ENCODE measurements at regions not wholly inside any gene's neighbourhood (a gene's known extent, or its start where the extent isn't known, plus 50 kb on each side); places are given as distances from the start of the nearest gene placed in this dataset.
A peak's percentile ranks its signal among the peaks of the same experiment; 100 is the strongest.
"Not testable (repeated sequence)": the region's sequence is repeated elsewhere in the genome, so short reads cannot be mapped to it uniquely, and the experiment has no call there.

- peak in 2 of 3 experiments; percentile 18 to 38 for DNase-seq (ENCODE audit: low read depth in 3 of 3)
These were observed 1141.2 kb upstream of the TMEM132C start for GRCh38 chr12:127125607-127126259.

DNA sequence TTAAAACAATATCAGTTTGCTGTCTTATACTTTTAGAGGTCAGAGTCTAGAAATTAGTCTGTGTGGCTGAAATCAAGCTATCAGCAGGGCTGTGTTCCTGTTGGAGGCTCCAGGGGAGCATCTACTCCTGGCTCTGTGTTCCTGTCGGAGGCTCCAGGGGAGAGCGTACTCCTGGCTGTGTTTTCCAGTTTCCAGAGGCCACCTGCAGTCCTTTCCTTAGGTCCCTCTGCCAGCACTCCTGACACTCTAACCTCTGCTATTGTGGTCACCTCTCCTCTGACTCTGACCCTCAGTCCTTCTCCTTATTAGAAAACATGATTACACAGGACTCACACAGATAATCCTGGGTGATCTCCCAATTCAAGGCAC, 1140.7 kb upstream of the TMEM132C start:
- no peak for DNase-seq (ENCODE audit: low read depth in 3 of 3)

- no peak for DNase-seq (ENCODE audit: low read depth in 3 of 3)
These were observed 1139.1 kb upstream of the TMEM132C start for GRCh38 chr12:127127897-127128296.

DNA sequence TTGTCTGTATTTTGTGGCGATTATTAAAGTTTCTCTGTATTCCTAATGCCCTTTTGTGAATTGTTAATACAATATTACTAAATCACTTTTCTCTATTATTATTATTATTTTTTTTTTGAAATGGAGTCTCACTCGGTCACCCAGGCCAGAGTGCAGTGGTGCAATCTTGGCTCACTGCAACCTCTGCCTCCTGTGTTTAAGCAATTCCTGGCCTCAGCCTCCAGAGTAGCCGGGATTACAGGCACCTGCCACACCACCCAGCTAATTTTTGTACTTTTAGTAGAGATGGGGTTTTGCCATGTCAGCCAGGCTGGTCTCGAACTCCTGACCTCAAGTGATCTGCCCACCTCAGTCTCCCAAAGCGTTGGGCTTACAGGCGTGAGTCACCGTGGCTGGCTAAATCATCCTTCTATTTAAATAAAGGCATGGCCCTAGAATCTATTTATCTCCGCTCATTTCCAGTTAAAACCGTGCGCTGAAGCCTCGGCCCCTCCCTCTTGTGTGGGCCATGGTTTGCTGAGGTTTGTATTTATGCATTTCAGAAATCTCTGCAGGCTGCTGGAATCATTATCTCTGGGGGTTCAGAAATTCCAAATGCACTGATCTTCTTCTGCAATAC, 1136.4 kb upstream of the TMEM132C start:
- no peak for DNase-seq (ENCODE audit: low read depth in 3 of 3)

DNA sequence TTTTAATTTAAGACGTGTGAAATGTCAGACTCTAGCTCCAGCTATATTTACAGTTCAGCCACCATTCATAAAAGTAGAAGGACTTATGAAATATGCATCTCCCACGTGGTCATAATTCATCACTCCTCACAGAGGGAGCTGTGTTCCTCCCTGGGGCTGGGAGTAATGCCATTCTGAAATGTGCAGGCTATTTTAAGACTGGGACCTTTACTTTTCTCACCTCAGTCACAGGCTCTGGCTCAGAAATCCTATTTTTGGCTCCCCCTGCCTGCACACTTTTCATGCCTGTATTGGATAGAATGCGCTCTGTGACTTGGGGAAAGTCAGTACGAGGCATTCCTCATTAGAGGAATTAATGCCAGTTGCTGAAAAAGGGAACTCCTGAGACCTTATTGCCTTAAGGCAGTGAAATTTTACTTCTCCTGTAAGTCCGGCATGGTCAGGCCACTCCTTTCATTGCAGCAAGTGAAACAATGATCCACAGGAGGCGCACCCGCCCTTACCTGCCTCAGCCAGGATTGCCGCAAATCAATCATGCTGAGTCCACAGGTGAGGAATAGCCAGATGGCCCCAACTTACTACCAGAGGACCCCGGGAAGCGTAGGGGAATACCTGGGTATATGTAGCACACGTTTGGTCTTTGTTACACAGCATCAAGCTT, 1133.2 kb upstream of the TMEM132C start:
- no peak for DNase-seq (ENCODE audit: low read depth in 3 of 3)

DNA sequence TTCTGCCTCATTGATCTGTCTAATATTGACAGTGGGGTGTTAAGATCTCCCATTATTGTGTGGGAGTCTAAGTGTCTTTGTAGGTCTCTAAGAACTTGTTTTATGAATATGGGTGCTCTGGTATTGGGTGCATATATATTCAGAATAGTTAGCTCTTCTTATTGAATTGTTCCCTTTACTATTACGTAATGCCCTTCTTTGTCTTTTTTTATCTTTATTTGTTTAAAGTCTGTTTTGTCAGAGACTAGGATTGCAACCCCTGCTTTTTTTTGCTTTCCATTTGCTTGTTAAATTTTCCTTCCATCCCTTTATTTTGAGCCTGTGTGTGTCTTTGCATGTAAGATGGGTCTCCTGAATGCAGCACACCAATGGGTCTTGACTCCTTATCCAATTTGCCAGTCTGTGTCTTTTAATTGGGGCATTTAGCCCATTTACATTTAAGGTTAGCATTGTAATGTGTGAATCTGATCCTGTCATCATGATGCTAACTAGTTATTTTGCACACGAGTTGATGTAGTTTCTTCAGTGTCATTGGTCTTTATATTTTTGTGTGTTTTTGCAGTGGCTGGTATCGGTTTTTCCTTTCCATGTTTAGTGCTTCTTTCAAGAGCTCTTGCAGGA, 1126.0 kb upstream of the TMEM132C start:
- not testable (repeated sequence) for DNase-seq (ENCODE audit: low read depth in 3 of 3)

DNA sequence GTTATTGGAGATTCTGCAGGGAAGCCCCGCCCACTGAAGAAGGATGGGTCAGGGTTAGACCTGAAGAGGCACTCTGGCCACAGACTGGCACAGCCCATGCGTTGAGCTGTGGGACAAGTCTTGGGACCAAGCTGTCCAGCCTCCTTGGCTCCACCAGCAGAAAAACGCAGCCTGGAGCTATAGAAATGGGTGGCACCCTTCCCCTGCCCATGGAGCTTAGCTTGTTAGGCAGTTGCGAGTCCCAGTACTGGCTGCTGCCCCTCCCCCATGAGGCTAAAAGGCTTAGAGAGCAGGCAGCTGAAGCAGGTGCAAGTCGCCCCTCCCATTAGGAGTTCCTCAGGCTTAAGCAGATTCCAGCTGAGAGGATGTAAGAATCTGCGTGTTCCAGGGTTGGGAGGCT, 1124.0 kb upstream of the TMEM132C start:
- DNase-seq (ENCODE audit: low read depth in 3 of 3): no peak

DNA sequence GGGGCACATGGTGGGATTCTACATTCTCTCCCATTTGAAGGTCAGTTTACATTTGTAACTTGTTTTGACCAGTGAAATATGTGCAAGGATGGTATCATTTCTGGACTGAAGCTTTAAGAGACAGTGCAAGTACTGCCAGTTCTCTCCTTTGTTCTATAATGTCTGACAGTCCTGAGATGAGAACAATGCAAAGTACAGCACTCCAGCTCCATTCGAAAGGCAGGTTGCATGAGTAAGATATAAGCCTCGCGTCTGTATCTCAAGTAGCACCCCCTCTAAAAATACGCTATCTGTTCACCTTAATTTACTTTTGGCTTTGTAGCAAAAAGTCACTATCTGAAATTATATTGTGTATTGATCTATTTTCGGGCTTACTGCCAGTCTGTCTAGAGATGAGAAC, 1122.2 kb upstream of the TMEM132C start:
- no peak for DNase-seq (ENCODE audit: low read depth in 3 of 3)

DNA sequence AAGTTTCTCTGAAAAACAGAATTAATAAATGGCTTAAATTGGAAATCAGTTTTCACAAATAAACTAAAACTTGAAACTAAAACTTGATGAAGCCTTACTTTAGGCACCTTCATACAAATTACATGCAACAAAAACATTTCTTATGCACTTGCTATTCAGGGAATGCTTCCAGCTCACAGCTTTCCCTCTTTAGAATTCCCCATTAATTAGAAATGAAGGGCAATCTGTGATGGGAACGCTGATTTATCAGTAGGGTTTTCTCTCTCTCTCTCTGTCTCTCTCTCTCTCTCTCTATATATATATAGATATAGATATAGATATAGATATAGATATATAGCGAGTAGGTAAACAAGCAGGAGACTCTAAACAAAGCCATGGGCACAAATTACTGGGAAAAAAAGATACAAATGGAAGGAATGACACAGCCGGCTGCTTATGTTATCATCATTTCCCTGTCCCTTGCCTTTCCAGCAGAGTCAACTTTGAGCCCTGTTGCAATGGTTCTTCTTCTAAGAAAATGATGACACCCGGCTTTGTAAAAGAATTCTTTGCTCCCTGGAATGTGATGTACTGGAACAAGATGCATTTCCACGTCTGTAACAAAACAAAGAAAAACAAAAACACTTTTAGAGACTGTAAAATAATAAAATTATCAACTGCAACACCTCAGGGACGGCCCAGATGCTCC, 1121.6 kb upstream of the TMEM132C start:
- DNase-seq (ENCODE audit: low read depth in 3 of 3): no peak

DNA sequence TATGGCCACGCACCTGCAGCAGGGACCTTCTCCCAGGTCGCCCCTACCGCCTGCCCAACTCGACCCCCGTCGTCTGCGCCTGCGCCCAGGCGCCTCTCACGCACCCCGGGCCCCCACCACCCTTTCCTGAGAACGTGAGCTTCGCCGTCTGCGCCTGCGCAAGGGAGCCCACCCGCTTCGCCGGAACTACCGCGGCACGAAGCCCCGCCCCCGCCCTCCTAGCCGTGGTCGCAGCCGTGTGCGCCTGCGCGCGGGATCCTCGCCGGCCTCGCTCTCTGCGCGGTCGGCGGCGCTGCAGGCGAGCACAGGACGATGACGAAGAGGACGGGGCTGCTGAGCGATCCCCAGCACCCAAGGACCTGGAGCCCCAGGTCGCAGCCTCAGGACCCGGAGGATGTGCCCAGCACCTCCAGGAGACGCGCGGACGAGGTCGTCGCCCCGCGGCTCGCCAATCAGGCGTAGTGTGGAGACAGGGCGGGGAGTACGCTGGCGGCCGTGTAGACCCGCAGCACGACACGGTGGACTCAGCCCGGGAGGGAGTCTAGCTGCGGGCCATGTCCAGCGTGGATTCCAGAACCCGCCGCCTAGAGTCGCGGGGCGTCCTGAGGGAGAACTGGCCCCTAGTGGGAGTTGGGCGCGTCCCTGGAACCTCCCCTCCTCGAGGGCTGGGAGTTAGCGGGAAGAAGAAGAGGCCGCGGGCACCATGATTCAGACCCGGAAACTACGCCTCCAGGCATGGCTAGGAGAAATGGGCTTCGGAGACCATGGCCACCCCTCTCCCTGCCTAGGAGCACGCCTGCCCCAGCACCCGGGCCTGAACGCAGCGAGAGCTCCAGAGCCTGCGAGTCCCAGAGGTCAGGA, 1120.8 kb upstream of the TMEM132C start:
- DNase-seq (ENCODE audit: low read depth in 3 of 3): peak; percentile 39 to 75 (median 66)

- DNase-seq (ENCODE audit: low read depth in 3 of 3): no peak
These were observed 1119.8 kb upstream of the TMEM132C start for GRCh38 chr12:127146991-127147718.

DNA sequence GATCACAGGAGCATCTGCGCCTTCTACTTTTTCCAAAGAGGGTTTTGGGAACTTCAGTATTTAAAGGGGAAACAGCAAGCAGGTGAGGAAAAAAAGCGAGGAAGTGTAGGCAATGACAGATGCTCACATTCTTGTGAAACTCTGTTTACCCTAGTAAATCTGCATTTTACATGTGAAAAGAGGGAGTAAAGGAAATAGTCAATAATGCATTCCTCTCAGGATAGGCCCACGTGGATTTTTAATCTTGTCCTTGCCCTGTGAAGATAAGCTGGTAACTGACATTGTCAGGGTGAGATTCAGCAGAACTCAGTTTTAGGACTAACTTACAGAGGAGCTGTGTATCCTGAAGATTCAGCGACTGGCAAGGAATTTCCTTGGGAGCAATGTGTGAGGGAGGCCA, 1119.2 kb upstream of the TMEM132C start:
- no peak for DNase-seq (ENCODE audit: low read depth in 3 of 3)

- DNase-seq (ENCODE audit: low read depth in 3 of 3): no peak
These were observed 1118.7 kb upstream of the TMEM132C start for GRCh38 chr12:127148318-127148717.

GRCh38 chr12:127149226-127149964, 1117.6 kb upstream of the TMEM132C start:
- DNase-seq (ENCODE audit: low read depth in 3 of 3): no peak

- no peak for DNase-seq (ENCODE audit: low read depth in 3 of 3)
These were observed 1116.9 kb upstream of the TMEM132C start for GRCh38 chr12:127150028-127150427.

- DNase-seq (ENCODE audit: low read depth in 3 of 3): no peak
These were observed 1116.5 kb upstream of the TMEM132C start for GRCh38 chr12:127150479-127150878.

DNA sequence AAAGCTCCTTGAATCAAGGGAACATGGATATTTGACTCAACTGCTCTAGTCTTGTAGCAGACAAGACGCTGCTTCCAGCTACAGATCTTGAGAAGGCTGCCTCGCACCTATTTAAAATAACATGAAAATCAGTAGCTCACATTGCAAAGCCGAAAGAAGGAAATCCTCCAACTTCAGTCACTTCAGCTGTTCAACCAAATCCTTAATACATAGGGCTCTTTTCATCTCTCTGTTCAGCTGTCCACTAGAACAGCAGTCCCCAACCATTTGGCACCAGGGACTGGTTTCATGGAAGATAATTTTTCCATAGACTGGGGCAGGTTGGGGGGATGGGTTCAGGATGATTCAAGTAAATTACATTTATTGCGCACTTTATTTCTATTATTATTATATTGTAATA, 1116.0 kb upstream of the TMEM132C start:
- DNase-seq (ENCODE audit: low read depth in 3 of 3): no peak

DNA sequence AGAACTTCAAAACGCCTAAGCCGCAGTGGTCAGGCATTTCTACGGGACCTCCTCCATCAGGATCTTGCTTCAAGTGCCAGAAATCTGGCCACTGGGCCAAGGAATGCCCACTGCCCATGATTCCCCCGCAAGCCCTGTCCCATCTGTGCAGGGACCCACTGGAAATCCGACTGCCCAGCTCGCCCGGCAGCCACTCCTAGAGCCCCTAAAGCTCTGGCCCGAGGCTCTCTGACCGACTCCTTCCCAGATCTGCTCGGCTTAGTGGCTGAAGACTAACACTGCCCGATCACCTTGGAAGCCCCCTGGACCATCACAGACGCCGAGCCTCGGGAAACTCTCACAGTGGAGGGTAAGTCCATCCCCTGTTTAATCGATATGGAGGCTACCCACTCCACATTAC, 1113.0 kb upstream of the TMEM132C start:
- no peak for DNase-seq (ENCODE audit: low read depth in 3 of 3)

- not testable (repeated sequence) for DNase-seq (ENCODE audit: low read depth in 3 of 3)
These were observed 1112.1 kb upstream of the TMEM132C start for GRCh38 chr12:127154830-127155229.
